ENCODE measurements at regions not wholly inside any gene's neighbourhood (a gene's known extent, or its start where the extent isn't known, plus 50 kb on each side); places are given as distances from the start of the nearest gene placed in this dataset.
"Not testable (repeated sequence)": the region's sequence is repeated elsewhere in the genome, so short reads cannot be mapped to it uniquely, and the experiment has no call there.

- DNase-seq = no peak
Observed at GRCh38 chr12:127480775-127481314, 786.1 kb upstream of the TMEM132C start.

- DNase-seq = no peak
Observed at GRCh38 chr12:127482950-127483349, 784.0 kb upstream of the TMEM132C start.

- no peak for DNase-seq
Observed at GRCh38 chr12:127485528-127485927, 781.4 kb upstream of the TMEM132C start.

- no peak for DNase-seq
Observed at GRCh38 chr12:127487031-127487430, 779.9 kb upstream of the TMEM132C start.

GRCh38 chr12:127489061-127489460 lies 777.9 kb upstream of the TMEM132C start:
- no peak for DNase-seq

- no peak for DNase-seq
Observed at GRCh38 chr12:127494961-127495915, 771.7 kb upstream of the TMEM132C start.

- no peak for DNase-seq
Observed at GRCh38 chr12:127496255-127496654, 770.7 kb upstream of the TMEM132C start.

- DNase-seq = no peak
Observed at GRCh38 chr12:127500512-127501035, 766.4 kb upstream of the TMEM132C start.

- no peak for DNase-seq
Observed at GRCh38 chr12:127501916-127502315, 765.1 kb upstream of the TMEM132C start.

- no peak for DNase-seq
Observed at GRCh38 chr12:127503246-127503645, 763.7 kb upstream of the TMEM132C start.

- not testable (repeated sequence) for DNase-seq
Observed at GRCh38 chr12:127503996-127504395, 763.0 kb upstream of the TMEM132C start.

GRCh38 chr12:127504874-127505273 lies 762.1 kb upstream of the TMEM132C start:
- no peak for DNase-seq

GRCh38 chr12:127507341-127507740 lies 759.6 kb upstream of the TMEM132C start:
- DNase-seq = no peak

GRCh38 chr12:127509066-127509778 lies 757.7 kb upstream of the TMEM132C start:
- DNase-seq = no peak

GRCh38 chr12:127515941-127516340 lies 751.0 kb upstream of the TMEM132C start:
- no peak for DNase-seq

GRCh38 chr12:127516467-127516866 lies 750.5 kb upstream of the TMEM132C start:
- DNase-seq = no peak

GRCh38 chr12:127519779-127520178 lies 747.2 kb upstream of the TMEM132C start:
- no peak for DNase-seq

- no peak for DNase-seq
Observed at GRCh38 chr12:127526925-127527324, 740.0 kb upstream of the TMEM132C start.

GRCh38 chr12:127528551-127528950 lies 738.4 kb upstream of the TMEM132C start:
- no peak for DNase-seq

GRCh38 chr12:127531542-127531941 lies 735.4 kb upstream of the TMEM132C start:
- no peak for DNase-seq

- no peak for DNase-seq
Observed at GRCh38 chr12:127533353-127533752, 733.6 kb upstream of the TMEM132C start.

GRCh38 chr12:127536833-127537428 lies 730.0 kb upstream of the TMEM132C start:
- no peak for DNase-seq

GRCh38 chr12:127538316-127538715 lies 728.7 kb upstream of the TMEM132C start:
- no peak for DNase-seq
